ENCODE measurements at regions not wholly inside any gene's neighbourhood (a gene's known extent, or its start where the extent isn't known, plus 50 kb on each side); places are given as distances from the start of the nearest gene placed in this dataset.

DNA sequence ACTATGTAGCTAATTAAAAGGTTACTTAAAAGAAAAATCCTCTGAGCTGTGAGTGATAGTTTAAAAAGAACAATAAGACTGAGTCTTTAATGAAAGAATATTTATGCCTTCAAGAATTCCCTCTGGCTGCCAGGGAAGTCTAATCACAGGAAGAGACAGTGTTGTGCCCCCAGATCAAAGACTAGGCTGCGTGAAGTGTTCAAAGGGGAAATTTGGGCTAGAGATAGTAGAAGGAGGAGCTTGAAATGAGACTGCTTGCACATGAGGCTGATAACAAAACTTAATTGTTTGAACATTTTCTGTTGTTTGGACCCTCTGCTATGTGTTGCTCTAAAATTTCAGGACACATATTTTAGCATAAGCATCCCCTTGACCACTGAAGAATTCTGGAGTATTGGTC lies 99.7 kb upstream of the MTNR1B start:
- DNase-seq (ENCODE audit: low read depth) = no peak

DNA sequence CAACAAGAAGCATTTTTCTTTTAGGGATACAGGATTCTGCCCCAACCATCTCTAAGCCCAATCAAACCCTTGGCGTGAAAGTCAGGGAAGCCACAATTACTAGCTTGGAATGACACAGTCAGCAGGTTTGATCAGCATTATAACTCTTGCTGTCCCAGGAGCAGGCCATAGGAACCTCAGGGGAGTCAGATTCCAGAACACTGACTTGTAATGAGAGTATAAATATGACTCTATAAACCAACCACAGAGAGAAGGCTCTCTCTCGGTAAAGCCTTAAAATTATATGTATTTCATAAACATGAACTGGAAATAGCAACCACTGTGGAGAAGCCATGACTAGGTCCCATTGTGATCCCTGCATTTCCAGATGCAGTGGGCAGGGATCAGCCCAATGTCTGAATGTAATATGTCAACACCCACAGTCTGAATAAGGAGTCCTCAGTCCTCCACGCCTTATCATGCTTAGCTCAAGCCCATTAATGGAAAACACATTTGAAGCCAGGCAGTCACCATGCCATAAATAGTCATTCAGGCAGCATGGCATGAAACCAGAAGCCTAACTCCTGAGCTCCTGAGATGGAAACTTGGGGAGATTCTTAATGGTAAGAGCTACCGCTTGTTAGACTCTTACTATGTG lies 99.1 kb upstream of the MTNR1B start:
- DNase-seq (ENCODE audit: low read depth) = no peak

DNA sequence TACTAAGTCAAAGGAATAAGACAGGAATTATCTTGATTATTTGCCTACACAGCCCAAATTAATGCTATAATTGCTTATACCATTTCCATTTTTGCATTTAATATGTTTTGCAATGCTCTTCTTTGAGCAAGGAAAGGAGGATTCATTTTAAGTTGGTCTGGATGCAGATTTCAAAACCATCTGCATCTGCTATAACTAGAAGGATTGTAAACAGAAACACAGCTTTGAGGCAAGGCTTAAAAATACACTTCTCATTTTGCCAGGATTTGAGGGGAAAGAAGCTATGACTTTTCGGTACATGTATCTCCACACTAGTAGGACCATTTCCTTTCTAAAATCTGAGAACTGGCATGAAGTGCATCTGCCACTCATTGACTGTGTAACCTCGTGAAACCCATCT lies 95.9 kb upstream of the MTNR1B start:
- no peak for DNase-seq (ENCODE audit: low read depth)

DNA sequence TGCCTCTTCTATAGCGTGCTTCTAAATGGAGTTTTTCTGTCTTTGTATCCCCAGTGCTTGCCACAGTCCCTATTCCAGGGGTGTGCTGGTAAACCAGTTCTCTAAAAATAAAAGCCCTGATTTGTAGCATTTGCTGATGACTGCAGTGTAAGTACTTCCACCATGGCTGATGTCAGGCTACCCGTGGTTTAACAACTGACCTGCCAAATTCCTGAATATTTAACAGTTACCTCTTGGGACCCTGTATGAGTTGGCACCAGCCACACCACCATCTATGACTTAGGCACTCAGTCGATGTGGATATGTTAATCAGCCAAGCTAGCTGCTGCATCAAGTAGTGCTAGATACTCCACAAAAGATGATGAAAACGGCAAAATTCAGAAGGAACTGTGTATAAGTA lies 94.0 kb upstream of the MTNR1B start:
- DNase-seq (ENCODE audit: low read depth) = no peak

DNA sequence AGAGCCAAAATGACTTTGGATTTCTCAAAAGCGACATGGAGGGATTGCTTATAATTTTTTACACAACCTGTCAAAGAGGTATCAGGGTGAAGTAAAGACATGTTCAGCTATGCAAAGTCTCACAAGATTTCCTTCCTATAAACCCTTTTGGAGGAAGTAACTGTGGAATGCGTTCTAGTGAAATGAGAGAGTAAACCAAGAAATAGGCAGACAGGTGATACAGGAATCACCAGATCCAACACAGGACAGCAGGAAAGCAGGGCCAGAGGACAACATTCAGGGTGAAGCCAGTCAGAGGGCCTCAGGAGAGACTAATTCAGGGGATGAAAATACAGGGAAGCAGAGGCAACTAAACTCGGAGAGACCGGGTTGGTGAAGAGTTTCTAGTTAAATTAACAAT lies 90.4 kb upstream of the MTNR1B start:
- no peak for DNase-seq (ENCODE audit: low read depth)

DNA sequence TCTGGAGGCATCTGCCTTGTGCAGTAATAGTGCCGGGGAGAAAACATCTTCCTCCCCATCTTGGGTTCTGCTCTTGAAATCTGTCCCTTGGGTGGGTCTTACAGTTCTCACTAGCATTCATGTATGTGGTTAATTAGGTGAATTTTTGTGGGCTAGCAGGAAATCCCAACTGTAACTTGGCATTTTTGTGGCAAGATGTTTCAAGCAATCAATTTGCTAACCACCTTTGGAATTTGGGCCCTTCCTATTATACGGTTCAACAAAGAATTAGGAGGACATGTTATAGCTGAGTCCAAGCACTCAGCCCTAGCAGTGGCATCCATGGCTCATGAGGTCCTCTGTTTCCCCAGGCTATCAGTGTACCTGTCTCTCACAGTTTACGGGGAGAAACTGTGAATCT lies 89.1 kb upstream of the MTNR1B start:
- DNase-seq (ENCODE audit: low read depth) = no peak

DNA sequence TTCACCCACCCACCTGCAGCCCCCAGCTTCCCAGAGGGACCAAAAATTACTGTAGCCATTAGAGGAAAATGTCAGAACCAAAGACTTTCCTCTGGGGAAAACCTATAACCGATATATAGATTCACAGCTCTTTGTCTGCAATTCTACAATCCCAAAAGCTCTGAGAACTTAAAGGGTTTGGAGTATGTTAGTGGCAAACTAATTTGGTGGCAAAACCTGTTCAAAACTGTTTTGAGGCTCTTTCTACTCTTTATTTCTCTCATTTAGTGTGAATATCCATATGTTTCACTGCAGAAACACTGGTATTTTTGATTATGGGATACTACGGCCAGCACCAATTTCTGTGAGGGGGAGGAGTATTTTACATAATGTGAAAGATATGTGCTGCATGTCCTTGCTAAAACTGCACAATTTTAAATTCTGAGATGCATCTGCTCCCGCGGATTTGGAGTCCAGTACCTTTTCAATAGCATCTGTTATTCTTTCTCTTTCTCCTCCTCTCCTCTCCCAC lies 87.5 kb upstream of the MTNR1B start:
- no peak for DNase-seq (ENCODE audit: low read depth)

DNA sequence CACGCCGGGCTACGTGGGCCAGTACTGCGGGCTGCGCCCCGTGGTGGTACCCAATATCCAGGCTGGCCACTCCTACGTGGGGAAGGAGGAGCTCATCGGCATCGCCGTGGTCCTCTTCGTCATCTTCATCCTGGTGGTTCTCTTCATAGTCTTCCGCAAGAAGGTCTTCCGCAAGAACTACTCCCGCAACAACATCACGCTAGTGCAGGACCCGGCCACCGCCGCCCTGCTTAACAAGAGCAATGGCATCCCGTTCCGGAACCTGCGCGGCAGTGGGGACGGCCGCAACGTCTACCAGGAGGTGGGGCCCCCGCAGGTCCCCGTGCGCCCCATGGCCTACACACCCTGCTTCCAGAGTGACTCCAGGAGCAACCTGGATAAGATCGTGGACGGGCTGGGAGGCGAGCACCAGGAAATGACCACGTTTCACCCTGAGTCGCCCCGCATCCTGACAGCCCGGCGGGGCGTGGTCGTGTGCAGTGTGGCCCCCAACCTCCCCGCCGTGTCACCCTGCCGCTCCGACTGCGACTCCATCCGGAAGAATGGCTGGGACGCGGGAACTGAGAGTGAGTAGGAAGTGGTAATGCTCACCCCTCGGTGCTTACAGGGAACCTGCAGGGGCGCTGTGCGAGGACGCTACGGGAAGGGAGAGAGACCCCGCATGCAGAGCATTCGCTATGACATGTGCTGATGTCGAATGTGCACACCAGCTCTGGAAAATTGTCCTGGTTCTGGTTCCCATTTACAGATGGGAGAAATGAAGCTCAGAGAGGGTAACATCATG lies 86.4 kb upstream of the MTNR1B start:
- DNase-seq (ENCODE audit: low read depth) = no peak

DNA sequence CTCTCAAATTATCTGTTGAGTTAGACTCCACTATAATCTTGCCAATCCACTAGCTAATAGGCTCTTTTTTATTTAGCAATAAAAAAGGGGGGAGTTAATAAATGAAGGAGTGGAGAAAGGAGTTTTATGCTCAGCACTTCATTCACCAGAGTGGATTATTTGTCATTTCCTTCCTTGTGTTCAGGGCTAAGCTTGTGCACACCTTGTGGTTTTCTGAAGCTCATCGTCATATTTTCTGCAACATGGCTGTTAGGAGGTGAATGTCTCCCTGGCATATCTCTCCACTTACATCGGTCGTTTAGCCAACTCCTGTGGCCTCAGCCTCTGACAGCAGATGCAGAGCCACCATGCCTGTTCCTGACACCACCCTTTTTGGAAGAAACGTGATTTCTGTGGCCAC lies 83.9 kb upstream of the MTNR1B start:
- DNase-seq (ENCODE audit: low read depth) = no peak

DNA sequence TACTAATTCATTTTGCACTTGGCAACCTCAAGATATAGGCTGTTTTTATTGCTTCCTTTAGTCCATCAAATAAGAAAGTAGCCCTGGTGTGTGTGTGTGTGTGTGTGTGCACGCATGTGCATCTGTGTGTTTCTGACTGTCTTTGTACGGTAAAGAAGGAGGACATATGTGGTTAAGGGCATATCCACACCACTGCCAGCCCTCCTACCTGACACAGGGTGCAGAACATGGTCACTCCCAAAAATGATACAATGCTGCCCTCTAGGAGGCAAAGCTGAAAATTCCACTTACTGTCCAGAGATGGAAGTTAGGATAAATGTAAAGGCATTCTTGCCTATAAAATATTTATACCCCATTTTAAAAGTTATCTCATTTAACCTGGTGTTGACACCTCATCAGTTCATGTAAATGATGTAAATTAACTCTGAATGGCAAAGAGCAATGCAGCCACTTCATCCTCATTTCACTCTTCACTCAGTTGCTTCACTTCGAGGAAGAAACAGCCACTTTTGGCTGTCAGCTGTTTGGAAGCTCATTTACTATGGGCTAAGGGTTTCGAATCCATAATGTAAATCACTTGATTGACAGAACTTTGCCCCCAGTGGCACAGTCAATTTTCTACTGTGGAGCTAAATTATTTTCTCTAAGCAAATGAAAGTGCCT lies 83.1 kb upstream of the MTNR1B start:
- DNase-seq (ENCODE audit: low read depth) = peak; percentile 33

DNA sequence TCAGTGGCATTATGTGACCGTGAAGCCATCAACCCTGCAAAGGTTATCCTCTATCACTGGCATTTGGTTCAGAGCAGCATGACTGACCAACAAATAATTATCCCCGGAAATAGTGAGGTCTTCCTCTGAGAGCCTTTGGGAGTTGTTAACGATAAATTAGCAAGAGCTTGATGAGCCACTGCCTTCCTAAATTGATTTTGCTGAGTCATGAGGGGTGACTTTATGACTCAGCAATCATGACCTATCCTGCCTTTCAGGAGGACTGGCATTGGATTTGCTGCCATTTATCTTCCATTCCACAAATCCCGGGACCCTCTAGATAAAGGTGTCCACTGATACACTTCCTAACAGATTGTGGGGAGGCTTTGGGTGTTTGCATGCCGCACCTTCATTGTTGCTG lies 80.8 kb upstream of the MTNR1B start:
- no peak for DNase-seq (ENCODE audit: low read depth)

DNA sequence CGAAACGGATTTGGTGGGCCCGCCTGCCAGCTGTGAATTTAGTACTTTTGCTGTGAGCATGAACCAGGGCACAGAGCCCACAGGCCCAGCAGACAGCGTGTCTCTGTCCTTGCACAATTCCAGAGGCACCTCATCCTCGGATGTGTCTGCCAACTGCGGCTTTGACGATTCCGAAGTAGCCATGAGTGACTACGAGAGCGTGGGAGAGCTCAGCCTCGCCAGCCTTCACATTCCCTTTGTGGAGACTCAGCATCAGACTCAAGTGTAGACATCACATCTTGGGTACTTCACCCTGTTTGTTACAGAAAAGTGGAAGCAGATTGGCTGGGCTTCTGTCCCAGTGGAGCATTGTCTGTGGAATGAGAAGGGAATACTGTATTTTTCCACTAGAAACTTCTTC lies 78.6 kb upstream of the MTNR1B start:
- DNase-seq (ENCODE audit: low read depth) = no peak

DNA sequence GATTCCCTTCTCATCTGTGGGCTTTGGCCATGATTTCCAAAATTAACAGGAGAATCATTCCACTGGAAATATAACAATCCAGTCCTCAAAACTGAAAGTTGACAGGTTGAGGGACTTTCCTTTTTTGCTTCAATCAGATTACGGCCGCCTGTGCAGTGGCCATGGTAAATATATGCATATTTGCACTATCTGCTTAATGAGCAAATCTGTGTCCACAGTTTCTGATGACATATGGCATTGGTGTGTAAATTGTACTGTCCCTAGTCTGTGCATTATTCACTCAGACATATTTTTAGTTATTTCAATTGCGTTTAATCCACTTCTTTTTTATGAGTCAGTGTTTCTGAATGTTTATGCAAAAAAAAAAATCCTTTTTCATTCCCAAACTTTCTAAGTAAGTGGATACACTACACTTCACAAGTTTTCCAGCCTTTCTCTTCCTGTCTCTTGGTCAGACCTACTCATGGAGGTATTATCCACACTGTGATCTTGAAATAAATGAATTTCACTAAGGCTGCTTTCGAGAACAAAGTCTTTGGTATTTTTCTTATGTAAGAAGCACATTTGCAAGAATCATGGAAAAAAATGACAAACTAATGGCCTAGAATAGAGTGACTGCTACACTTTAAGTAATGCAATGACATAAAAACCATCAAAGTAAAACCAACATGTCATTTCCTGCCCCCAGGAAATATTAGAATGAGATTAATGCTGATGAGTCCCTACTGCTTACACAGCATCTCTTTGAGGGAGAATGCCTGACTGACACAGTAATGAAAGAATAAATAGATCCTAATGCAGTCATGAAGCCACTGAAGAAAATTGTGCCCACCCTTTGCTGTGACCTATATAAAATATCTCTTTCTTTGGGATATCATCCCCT lies 76.4 kb upstream of the MTNR1B start:
- DNase-seq (ENCODE audit: low read depth) = no peak

DNA sequence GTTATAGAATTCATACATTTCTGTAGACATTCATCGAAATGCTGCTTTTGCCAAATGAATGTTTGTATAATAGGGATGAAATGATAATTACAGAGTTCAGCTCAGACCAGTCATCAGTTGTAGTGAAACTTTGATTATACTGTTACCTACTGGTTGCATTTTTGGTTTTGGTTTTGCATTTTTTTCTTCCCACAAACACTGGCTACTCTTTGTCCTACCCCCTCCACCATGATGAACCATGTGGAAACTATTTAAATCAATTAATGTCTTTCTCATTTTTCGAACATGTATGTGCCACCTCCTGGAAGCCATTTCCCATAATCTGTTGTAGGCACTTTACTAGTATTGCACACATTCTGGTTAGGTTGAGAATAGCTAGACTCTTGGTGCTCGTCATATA lies 75.3 kb upstream of the MTNR1B start:
- DNase-seq (ENCODE audit: low read depth) = no peak

DNA sequence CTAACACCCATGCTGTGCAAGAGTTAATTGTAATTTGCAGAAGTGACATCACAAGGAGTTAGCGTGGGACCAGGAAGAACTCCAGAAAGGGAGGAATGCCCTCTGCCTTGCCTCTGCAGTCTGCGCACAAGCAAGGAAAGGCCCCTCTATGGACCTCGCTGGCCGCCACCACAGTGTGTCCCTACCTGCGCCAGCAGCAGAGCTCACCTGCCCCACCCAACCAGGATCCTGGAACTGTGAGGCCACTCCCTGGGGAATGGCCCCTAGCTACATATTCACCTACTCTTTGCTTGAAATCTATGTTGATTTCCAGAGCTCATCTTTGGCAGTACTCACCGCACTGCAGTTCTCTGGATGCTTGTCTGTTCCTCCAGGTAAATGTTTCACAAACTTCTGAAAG lies 72.0 kb upstream of the MTNR1B start:
- DNase-seq (ENCODE audit: low read depth) = no peak

DNA sequence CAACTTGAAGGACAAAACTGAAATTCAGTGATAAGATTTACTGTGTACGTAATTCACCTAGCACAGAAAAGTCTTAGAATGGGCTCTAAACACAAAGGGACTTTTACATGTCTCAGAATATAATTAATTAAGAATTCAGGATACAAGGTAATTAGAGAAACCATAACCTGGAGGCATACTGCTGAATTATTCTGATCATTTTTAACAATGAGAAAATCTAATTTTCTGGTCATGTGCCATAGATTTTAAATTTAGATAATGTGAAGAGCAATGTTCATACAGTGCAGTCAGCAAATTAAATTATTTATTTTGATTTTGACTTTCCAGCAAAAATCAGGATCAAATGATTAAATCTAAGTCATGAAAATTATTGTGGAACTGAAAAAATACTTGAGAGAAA lies 67.0 kb upstream of the MTNR1B start:
- DNase-seq (ENCODE audit: low read depth) = no peak

DNA sequence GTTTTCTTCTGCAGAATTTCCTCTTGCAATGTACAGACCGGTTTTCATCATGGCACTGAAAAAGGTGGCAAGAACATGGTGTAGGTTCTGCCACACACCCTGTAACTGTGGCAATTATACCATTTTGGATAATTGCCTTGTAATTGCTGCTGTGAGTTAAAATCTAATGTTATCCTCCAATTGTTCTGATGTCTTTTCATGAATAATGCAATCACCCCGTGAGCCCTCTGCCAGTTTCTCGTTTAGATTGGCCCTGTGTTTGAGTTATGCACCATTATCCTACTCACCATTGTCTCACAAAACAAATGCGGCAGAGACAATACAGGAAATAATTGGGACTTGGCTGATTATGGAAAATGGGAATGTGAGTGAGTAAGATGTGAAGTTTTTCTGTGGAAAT lies 61.8 kb upstream of the MTNR1B start:
- DNase-seq (ENCODE audit: low read depth) = no peak

DNA sequence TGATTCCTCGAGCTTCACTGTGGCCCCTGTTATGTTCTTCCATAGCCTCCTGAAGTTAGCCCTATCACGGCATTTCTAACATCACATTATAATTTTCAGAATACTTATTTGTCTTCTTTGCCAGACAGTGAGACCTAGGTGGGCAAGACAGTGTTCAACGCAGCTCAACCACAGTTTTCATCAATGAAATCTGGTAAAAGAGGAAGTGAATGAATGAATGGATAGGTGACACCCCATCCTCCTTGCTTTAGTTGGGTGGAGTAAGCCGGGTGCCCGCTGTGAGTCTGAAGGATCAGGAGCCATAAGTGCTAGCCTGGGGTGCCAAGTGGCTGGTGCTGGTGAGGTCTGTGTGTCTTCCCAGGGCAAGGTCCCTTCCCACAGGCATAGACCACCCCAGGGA lies 60.2 kb upstream of the MTNR1B start:
- no peak for DNase-seq (ENCODE audit: low read depth)

DNA sequence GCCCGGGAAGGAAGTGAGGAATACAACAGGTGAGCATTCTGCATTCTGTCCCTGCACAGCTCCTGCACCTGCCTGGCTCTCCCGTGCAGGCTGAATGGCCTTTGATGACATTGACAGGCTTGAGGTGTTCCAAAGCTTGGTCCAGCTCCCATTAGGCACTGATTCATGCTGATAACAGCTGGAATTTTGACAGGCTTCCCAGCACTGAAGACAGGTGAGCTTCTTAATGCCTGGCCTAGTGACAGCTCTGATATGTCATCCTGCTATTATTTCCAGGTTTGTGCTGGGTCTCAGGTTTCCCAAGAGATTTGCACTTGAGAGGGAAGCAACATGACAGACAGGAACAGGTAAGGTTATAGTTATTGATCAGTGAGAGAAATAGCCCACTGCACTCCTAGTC lies 58.0 kb upstream of the MTNR1B start:
- DNase-seq (ENCODE audit: low read depth) = no peak

DNA sequence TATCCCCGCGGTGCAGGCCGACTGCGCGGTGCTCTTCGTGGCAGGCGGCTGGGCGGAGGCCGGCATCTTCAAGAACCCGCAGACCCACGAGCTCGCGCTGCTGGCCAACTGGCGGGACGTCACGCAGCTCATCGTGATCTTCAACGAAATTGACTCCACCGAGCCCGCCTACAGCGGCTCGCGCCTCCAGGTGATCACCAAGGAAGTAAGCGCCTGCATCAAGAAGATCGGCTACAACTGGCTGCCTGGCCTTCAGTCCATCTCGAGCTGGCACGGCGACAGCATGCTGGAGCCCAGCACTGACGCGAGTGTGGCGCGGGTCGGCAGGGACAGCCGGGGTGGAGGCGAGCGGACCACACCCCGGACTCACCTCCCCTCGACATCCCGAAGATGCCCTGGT lies 53.9 kb upstream of the MTNR1B start:
- no peak for DNase-seq (ENCODE audit: low read depth)

DNA sequence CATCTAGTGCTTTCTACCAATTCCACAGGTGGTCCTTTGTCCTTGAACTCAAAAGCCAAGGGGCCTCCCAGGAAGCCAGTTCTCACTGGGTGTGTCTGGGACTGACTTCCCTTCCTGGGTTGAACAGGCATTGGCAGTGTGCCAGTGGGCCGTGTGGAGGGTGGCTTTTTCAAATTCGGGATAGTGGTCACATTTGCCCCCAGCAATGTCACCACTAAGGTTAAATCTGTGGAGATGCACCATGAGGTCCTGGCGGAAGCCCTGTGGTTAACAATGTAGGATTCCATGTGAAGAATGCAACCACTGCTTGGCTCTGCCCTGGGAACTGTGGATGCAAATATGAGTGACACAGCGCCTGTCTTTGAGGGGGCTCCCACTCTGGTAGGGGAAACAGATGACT lies 53.2 kb upstream of the MTNR1B start:
- DNase-seq (ENCODE audit: low read depth) = no peak

DNA sequence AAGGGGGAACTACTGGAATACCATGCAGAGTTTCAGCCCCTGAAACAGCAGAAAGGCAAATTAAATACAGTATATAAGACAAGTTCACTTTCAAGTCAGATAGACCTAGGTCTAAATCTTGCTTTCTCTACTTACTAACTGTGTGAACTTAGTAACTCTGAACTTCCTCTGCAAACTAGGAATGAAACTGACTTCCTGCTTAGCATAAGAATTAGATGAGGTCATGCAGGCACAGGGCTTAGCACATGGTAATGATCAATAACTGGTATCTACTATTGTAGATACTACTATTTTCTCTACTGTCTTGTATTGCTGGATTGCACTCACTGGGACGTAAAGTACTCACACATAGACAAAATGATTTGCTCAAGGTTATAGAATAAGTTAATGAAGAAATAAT lies 51.5 kb upstream of the MTNR1B start:
- DNase-seq (ENCODE audit: low read depth) = no peak
